Mammary epithelial cell (primary cell): ENCODE measurements at regions not wholly inside any gene's neighbourhood (a gene's known extent, or its start where the extent isn't known, plus 50 kb on each side); places are given as distances from the start of the nearest gene placed in this dataset.

ENCODE experiments used
- EZH2 ChIP-seq: IDR thresholded peaks from 2 replicates; pipeline ENCODE4 v1.6.1; 2012; ENCODE audit warnings: low read length, inconsistent platforms, borderline replicate concordance
- TF ChIP-seq, protein P1 (sequence below), 2 donors: IDR thresholded peaks in 1 of 2; conservative IDR thresholded peaks in 1 of 2; 2 replicates each; pipeline ENCODE4 v1.5.1; 2011 to 2012; ENCODE audit warnings: inconsistent platforms in 2 of 2, low read length in 2 of 2, mild to moderate bottlenecking in 2 of 2, control low read depth in 1 of 2, low read depth in 1 of 2; ENCODE audit not compliant: insufficient read depth in 1 of 2; ENCODE audit errors: extremely low read depth in 1 of 2

DNA sequence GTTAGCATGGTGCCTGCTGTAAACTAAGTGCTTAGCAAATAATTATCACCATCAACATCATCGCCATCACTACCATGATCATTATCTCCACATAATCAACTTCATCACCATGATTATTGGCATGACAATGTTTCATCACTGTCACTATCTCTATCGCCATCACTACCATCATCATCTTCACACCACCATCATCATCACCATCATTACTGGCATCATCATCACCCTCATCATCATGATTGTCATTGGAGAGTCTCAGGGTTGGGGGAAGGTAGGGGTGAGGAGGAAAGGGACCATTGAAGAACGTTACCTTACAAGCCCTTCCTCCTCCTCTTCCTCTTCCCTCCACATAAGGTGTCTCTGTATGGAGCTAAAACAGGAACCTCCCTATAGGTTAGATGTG lies 54.9 kb upstream of the GPR26 start:
- TF ChIP-seq, protein P1, sequence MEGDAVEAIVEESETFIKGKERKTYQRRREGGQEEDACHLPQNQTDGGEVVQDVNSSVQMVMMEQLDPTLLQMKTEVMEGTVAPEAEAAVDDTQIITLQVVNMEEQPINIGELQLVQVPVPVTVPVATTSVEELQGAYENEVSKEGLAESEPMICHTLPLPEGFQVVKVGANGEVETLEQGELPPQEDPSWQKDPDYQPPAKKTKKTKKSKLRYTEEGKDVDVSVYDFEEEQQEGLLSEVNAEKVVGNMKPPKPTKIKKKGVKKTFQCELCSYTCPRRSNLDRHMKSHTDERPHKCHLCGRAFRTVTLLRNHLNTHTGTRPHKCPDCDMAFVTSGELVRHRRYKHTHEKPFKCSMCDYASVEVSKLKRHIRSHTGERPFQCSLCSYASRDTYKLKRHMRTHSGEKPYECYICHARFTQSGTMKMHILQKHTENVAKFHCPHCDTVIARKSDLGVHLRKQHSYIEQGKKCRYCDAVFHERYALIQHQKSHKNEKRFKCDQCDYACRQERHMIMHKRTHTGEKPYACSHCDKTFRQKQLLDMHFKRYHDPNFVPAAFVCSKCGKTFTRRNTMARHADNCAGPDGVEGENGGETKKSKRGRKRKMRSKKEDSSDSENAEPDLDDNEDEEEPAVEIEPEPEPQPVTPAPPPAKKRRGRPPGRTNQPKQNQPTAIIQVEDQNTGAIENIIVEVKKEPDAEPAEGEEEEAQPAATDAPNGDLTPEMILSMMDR (conservative IDR thresholded peaks at IDR 0.05 in 1 of 2, IDR thresholded peaks at IDR 0.05 in 1 of 2; ENCODE audit: extremely low read depth in 1 of 2, insufficient read depth in 1 of 2, low read depth in 1 of 2, low read length in 2 of 2), result no peak
- TF ChIP-seq EZH2, result no peak
